GM19025 (cell line): ENCODE measurements at regions not wholly inside any gene's neighbourhood (a gene's known extent, or its start where the extent isn't known, plus 50 kb on each side); places are given as distances from the start of the nearest gene placed in this dataset.
"Not testable (repeated sequence)": the region's sequence is repeated elsewhere in the genome, so short reads cannot be mapped to it uniquely, and the experiment has no call there.

ENCODE experiments used
- ATAC-seq: cut with Tn5 transposase; IDR thresholded peaks from one replicate; pipeline ENCODE4 v1.9.1; 2021; ENCODE audit warnings: mild to moderate bottlenecking, low read depth, moderate library complexity; ENCODE audit not compliant: unreplicated experiment

DNA sequence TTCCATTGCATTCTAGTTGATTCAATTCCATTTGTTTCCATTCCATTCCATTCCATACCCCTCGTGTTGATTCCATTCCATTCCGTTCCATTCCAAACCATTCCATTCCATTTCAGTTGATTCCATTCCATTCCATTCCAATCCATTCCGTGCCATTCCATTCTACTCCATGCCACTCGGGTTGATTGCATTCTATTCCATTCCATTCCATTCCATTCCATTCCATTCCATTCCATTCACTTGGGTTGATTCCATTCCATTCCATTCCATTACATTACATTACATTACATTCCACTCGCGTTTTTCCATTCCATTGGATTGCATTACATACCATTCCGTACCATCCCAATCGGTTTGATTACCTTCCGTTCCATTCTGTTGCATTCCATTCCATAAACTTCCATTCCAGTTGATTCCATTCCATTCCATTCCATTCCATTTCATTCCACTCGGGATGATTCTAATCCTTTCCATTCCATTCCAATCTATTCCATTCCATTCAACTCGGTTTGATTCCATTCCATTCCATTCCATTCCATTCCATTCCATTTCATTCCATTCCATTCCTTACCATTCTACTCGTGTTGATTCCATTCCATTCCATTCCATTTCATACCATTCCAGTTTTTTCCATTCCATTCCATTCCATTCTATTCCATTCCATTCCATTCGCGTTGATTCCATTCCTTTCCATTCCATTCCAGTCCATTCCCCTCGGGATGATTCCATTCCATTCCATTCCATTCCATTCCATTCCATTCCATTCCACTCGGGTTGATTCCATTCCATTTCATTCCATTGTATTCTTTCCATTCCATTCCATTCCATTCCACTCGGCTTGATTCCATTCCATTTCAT is 1140.4 kb downstream of the RPIA start:
- no peak for ATAC-seq

DNA sequence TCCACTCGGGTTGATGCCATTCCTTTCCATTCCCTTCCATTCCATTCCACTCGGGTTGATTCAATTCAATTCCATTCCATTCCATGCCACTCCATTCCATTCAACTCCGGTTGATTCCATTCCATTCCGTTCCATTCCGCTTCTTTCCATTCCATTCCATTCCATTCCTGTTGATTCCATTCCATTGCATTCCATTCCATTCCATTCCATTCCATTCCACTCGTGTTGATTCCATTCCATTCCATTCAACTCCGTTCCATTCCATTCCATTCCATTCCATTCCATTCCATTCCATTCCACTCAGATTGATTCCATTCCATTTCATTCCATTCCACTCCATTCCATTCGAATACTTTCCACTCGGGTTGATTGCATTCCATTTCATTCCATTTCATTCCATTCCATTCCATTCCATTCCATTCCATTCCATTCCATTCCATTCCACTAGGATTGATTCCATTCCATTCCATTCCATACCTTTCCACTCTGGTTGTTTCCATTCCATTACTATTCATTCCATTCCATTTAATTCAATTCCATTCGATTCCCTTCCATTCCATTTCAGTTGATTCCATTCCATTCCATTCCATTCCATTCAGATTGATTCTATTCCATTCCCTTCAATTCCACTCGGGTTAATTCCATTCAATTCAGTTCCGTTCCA is 1141.8 kb downstream of the RPIA start:
- peak; percentile 39 for ATAC-seq

DNA sequence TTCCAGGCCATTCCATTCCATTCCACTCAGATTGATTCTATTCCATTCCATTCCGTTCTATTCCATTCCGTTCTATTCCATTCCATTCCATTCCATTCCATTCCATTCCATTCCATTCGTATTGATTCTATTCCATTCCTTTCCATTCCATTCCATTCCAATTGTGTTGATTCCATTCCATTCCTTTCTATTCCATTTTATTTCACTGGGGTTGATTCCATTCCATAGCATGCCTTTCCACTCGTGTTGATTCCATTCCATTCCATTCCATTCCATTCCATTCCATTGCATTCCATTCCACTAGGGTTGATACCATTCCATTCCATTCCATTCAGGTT is 1142.3 kb downstream of the RPIA start:
- no peak for ATAC-seq

- no peak for ATAC-seq
Measured at GRCh38 chr2:89834306-89834705, 1142.8 kb downstream of the RPIA start.

- peak; percentile 30 for ATAC-seq
Measured at GRCh38 chr2:89836326-89836725, 1144.9 kb downstream of the RPIA start.

GRCh38 chr2:89837962-89838625 is 1146.6 kb downstream of the RPIA start:
- ATAC-seq, result no peak

- ATAC-seq, result not testable (repeated sequence)
Measured at GRCh38 chr2:89840175-89840574, 1148.7 kb downstream of the RPIA start.

DNA sequence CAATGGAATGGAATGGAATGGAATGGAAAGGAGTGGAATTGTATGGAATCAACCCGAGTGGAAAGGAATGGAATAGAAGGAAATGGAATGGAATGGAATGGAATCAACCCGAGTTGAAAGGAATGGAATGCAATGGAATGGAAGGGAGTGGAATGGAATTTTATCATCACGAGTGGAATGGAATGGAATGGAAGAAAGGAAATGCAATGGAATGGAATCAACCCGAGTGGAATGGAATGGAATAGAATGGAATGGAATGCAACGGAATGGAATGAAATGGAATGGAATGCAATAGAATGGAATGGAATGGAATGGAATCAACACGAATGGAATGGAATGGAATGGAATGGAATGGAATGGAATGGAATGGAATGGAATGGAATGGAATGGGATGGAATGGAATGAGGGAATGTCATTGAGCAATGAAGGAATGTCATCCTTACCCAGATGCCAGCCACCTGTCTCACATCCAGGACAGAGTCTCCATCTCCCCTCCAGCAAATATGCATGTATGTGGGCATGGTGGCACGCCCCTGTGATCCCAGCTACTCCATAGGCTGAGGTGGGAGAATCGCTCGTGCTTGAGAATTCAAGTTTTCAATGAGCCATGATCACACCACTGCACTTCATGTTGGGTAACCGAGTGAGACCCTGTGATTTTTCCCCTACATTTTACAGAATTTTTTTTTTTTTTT is 1149.5 kb downstream of the RPIA start:
- not testable (repeated sequence) for ATAC-seq

- ATAC-seq, result no peak
Measured at GRCh38 chr2:89841476-89841840, 1150.0 kb downstream of the RPIA start.

GRCh38 chr2:89842180-89842908 is 1150.9 kb downstream of the RPIA start:
- ATAC-seq, result no peak

GRCh38 chr2:89844221-89844943 is 1152.9 kb downstream of the RPIA start:
- ATAC-seq, result no peak

DNA sequence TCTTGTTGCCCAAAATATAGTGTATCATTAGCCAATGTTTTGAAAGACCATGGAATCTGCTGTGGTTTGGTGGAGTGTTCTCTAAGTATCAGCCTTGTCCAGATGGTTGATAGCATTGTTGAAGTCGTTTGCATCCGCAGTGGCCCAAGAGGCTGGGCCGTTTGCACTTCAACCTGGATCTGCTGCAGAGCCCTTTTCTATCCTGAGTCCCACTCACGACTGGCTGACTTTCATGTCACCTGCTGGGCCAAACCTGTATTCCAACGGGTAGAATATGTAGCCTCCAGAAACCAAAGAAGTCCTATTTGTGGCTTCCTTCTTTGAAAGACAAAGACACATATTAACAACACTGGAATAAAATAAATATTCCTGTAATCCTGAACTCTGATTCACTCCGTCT is 1154.1 kb downstream of the RPIA start:
- no peak for ATAC-seq

GRCh38 chr2:89848114-89848513 is 1156.6 kb downstream of the RPIA start:
- ATAC-seq, result no peak

GRCh38 chr2:89848763-89849368 is 1157.4 kb downstream of the RPIA start:
- ATAC-seq, result no peak

DNA sequence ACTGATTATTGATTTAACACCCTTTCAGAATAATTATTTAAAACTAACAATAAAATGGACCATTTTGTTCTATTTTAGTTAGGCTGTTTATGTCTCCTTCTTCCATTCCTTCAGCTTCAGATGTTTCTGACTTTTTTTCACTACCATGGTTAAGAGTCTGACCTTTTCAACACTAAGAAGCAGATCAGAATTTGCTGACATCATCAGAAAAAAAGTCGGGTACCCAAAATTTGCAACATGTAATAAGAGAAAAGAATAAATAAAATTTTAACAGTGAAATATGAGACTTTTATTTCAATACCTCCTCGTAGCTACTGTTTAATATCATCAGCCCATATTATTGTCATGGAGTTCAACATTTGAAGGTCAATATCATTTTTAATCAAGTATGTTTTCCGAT is 1158.3 kb downstream of the RPIA start:
- no peak for ATAC-seq

- no peak for ATAC-seq
Measured at GRCh38 chr2:89850481-89850880, 1159.0 kb downstream of the RPIA start.

GRCh38 chr2:89850881-89851582 is 1159.6 kb downstream of the RPIA start:
- ATAC-seq, result no peak

DNA sequence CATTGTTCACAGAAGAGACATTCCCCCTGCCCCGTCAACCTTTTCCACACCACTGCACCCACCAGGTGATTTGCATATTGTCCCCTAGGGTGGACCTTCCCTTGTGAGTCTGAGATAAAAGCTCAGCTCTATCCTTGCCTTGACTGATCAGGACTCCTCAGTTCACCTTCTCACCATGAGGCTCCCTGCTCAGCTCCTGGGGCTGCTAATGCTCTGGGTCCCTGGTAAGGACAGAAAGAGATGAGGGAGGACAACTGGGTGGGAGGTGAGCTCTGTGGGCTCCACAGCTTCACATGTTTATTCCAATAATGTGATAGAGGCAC is 1160.1 kb downstream of the RPIA start:
- ATAC-seq, result no peak

DNA sequence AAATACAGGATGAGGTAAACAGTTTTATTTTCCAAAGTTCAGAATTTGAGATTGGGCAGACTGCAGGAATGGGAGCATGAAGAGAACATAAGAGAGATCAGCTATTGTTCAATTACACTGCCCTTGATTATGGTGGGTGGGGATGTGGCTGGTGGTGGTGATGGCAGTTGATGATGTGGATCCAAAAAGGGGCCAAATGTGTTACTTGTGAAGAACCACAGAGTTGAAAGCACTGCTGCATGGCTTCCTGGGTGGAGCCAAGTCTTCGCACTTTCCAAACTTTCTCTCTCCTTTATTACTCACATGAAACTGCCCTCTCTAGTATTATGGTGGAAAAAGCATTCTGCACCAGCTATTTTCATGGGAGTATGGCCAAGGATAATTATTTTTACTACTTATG is 1162.0 kb downstream of the RPIA start:
- ATAC-seq, result not testable (repeated sequence)
